Activated T-cell treated with anti-CD3 and anti-CD28 coated beads for 24 hours (primary cell): ENCODE measurements at regions not wholly inside any gene's neighbourhood (a gene's known extent, or its start where the extent isn't known, plus 50 kb on each side); places are given as distances from the start of the nearest gene placed in this dataset.

Experiments used
- DNase-seq: peaks from one replicate; pipeline ENCODE4 v3.0.0-alpha.2; 2020; ENCODE audit warnings: low read depth

GRCh38 chr20:56957737-56958553, 308.5 kb downstream of the BMP7 start:
- DNase-seq = no peak

DNA sequence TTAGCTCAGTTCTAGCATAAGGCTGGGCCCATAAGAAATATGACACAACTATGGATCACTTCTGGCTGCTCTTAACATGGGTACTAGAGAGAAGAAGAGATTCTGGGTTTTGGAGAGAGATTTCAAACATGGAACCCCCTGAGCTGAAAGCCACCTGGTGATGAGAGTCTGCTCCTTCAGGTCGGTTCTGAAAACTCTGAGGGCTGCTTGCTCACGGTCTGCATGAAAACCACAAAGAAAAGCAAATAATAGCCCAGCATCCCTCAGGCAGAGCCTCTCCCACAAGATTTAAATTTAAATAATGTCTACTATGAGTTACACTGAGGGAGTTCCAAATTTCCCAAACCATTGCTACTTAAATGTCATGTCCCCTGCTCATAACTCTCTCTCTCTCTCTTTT, 301.5 kb downstream of the BMP7 start:
- no peak for DNase-seq

DNA sequence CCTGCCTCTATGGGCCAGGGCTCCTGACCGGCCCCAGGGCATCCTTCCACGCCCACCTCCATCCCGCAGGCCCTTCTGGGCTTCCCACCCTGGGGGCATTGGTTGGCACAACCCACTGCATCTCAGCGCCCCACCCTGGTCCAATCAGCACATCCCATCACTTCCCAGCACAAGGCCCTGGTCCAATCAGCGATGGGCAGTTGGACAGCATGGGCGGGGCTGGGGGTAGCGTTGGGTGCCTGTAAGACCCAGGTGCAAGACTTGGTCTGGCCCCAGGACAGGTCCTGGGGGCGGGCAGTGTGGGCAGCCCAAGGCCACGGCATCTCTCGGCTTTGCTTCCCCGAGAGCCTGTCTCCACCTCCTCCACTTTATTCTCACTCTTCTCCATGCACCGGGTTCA, 298.5 kb downstream of the BMP7 start:
- no peak for DNase-seq

DNA sequence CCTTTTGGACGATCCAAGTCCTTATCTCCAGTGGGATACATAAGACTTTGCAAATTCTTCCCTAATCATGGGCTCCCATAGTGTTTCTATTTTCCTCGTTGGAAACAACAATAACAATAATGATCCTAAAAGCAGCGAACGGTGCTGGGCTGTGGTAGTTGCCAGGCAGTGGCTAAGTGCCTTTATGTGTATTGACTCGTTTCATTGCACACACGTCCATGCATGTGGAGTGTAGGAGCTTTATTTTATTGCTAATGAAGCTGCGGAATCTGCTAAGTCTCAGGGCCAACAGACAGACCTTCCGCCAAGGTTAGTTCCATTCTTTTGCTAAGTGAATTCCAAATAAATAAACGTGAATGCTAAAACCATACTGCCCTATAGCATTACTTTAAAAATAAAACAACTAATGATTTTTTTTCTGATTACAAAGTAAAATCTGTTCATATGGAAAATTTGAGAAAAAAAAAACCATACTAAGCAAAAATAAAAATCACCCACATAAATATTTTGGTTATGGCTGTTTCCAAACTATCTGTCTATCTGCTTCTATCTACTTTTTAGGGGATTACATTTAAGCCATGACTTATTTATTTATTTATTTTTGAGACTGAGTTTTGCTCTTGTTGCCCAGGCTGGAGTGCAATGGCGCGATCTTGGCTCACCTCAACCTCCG, 297.9 kb downstream of the BMP7 start:
- DNase-seq = no peak

DNA sequence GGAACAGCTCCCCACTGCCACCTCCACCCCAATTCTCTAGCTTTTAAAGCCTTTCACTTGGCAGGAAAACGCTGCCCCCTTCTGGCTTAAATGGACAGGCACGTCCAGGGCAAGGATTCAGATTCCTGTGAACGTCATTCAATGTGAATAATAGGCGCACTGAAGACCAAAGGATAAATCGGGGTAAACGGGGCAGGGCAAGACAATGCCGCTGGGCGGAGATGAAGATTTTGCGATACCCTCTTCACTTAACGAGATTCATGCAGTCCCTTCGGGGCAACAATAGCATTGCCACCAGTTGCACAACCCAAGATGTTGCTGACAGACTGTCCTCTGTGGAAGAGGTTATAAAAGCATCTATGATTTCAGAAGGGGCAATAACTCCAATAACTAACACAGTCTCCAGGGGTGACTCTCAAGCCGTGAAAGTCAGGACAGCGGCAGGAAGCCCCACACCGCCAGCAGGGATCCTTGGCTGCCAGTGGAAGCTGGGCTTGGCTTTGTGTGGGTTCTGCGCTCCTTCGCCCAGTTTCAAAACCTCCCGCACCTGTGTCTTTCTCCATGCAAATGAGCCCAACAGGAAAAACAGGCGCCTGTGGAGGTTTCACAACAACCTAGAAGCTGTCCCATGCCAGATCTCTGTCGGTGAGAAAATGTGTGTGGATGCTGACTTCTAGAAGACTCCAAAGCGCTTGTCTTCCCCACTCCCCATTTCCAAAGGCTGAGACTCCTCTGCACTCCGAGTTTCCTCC, 291.8 kb downstream of the BMP7 start:
- no peak for DNase-seq

DNA sequence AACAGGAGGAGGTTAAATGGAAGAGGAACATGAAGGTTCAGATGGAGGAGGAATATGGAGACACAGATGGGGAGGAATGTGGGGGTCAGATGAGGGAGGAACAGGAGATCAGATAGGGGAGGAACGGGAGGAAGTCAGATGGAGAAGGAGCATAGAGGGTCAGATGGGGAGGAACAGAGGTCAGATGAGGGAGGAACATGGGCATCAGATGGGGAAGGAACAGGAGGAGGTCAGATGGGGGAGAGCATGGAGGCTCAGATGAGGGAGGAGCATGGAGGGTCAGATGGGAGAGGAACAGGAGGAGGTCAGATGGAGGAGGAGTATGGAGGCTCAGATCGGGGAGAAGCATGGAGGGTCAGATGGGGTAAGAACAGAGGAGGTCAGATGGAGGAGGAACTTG, 290.6 kb downstream of the BMP7 start:
- no peak for DNase-seq

DNA sequence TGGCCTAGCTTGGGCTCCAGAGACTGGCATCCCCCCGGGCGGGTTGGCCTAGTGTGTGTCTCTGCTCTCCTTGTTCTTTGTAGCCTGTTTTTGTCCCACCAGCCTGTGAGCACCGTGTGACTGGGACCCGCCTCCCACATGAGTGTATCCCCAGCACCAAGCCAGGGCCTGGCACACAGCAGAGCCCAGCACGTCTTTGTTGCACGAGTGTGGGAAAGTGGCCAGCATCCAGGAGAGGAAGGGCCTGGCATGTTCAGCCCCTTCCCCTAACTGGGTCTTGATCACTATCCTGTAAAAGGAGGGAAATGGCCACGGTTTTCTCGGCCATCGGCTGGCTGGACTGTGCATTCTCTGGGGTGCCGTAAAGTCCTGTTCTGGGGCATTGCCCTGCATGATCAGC, 290.1 kb downstream of the BMP7 start:
- DNase-seq = no peak

DNA sequence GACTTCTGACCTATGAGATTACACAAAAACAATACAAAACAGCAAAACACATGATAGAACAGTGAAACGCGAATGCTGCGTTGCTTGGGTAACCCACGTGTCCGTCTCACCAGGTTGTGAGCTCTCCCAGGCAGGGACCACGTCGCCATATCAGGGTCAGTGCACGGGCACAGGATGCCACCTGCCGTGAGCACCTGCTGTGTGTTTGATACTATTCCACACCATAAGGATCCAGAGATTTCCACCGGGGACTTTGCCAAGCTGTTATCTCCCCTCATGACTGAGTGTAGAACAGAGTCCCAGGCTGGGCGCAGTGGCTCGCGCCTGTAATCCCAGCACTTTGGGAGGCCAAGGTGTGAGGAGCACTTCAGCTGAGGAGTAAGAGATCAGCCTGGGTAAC, 288.0 kb downstream of the BMP7 start:
- no peak for DNase-seq

GRCh38 chr20:56979125-56979524, 287.3 kb downstream of the BMP7 start:
- no peak for DNase-seq

- DNase-seq = no peak
Measured at GRCh38 chr20:56981301-56981700, 285.1 kb downstream of the BMP7 start.

- DNase-seq = no peak
Measured at GRCh38 chr20:56983813-56984212, 282.6 kb downstream of the BMP7 start.

DNA sequence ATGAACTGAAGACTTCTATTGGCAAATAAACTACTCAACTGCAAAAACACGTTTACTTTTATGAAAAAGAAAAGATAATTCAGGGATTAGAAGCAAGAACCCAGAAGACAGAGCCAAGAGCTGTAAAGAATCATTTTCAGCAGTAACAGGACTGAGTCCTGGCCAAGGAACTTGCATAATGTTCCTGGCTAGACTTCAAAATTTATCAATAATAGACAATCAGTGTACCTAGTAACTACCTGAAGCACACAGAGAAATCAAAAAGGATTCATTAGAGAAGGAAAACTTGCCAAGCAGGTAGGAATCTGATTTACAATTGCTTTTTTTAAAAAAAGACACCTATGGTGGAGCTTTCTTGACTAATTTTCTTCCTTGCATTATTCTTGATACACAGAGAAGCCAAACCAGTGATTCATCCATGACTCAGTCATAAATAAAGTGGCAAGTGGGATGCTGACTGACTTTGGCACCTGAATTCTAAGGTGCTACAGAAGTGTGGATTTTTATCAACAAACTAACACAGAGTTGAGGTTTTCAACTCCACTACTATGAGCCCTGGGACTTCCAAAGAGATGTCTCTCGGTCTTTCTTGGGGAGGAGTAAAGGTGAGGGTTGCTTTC, 281.3 kb downstream of the BMP7 start:
- DNase-seq = no peak

- no peak for DNase-seq
Measured at GRCh38 chr20:56986476-56986875, 280.0 kb downstream of the BMP7 start.

GRCh38 chr20:56986931-56987720, 279.3 kb downstream of the BMP7 start:
- no peak for DNase-seq

GRCh38 chr20:56987986-56988385, 278.5 kb downstream of the BMP7 start:
- no peak for DNase-seq

DNA sequence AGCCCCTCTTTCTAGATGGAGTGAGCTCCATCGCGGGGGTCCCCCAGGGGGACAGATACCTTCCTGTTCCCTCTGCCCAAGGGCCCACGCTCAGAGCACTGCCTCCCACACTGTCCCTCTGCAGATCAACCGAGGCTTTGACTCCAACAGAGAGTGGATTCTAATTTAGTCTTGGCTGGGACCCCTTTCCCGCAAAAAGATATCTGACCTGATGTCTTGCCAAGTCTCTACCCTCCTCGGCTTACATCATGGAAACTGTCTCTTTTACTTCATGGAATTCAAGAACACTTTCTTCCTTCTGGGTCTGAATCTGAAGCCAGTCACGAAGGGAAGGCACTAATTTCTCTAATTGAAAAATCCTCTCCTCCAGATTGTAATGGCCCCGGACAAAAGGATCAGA, 278.0 kb downstream of the BMP7 start:
- no peak for DNase-seq

- DNase-seq = no peak
Measured at GRCh38 chr20:56989516-56989915, 276.9 kb downstream of the BMP7 start.

DNA sequence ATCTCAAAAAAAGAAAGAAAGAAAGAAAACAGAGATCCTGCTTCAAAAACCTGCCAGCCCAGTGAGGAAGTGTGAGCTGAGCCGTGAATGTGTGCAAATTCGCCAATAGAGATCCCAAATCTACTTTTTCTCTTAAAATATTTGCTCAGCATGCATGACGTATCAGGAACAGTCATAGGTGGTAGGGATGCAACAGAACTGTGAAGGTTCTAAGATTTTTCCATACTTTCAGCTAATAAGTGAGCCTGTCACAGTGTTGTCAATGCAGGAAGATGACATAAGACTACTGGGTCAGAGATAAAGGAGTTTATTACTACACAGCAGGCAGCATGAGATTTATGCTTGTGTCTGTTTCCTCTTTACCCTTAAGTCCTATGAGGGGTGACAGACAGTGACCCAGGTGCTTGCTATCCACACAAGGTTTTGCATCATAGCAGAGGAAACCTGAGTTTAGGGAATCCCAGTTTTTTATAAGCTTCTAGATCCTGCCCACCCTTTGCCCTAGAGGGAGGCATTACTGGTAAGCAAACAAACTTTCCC, 273.4 kb downstream of the BMP7 start:
- no peak for DNase-seq

- DNase-seq = no peak
Measured at GRCh38 chr20:56994006-56994405, 272.4 kb downstream of the BMP7 start.

DNA sequence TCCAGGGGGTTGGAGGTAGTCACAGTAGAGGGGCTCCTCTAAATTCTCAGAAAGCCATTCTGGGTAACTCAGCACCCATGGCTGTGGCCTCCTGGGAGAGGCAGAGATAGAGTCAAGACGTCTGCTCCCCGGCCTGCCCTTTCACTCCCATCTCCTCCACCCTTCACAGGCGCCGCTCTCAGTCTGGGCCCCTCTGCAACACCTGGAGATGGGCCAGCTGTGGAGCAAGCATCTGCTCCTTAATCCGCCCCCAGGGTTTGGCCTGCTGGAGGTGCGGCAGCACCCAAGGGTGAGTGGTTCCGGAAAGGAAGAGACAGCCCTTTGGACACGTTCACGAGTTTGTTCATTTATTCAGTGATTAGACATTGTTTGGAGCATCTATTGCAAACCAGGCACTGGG, 271.3 kb downstream of the BMP7 start:
- no peak for DNase-seq

- no peak for DNase-seq
Measured at GRCh38 chr20:56995635-56996075, 270.8 kb downstream of the BMP7 start.
